Stimulated activated naive CD8-positive, alpha-beta T cell treated with anti-CD3 and anti-CD28 coated beads, Interleukin-15, Interleukin-2, amounts not matched to agents 100 U/mL and 50 U/mL, for 24 hours (primary cell): ENCODE measurements at regions not wholly inside any gene's neighbourhood (a gene's known extent, or its start where the extent isn't known, plus 50 kb on each side); places are given as distances from the start of the nearest gene placed in this dataset.

Source experiments
- ATAC-seq: fragments of 150-1000 bp; cut with Tn5 transposase; one replicate; pipeline ENCODE4 v1.10.0; 2021
- DNase-seq: peaks from one replicate; pipeline ENCODE4 v3.0.0; 2021

DNA sequence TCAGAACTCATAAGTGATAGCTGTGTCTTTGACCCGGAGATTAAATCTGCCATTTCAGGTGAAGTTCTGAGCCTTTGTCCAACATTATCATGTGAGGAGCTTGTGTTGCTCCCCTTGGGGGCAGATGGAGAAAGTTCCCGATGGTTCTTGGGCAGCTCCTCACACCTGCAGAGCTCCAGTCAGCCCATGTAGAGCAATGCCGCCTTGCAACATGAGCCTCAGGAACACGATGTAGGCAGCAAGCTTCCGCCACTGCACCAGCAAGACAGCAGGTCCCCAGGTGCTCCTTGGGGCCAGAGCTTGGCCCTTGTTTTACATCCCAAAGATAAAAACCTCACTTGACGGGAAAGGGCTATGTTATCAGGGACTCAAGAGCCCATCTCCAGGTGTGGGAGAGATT is 292.7 kb downstream of the IRX1 start:
- DNase-seq (no peak), ATAC-seq (no peak)

DNA sequence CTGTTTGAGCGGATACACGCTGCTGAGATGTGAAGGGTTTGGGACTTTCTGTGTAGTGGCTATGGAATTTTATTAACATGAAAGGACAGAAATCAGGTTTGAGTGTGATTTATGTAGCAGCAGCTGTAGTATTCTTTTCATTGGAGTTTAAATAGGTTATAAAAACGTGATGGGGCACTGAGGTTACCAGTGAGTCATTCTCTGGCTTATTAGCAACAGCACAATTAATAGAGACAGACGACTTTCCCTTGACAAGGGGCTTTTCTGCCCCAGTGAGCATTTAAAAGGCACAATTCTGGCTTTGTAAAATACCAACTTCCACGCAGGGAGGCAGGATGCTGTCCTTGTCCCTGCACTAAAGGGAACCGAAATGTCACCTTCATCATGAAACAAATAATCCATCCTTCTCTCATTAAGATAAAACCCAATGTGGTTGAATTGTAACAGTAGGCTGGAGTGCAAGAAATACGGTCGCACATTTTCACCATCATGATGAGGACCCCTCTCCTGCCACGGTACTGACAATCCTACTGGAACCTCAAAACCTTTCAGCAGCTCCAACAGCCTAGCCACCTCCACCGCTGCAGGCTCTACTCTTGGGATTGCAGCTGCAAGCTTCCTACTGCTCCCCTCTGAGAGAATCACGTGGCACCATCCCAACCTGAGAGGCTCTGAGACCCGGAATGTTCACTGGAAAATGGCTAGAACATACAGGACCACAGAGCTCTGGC is 293.9 kb downstream of the IRX1 start:
- DNase-seq: no peak
- ATAC-seq: no peak

DNA sequence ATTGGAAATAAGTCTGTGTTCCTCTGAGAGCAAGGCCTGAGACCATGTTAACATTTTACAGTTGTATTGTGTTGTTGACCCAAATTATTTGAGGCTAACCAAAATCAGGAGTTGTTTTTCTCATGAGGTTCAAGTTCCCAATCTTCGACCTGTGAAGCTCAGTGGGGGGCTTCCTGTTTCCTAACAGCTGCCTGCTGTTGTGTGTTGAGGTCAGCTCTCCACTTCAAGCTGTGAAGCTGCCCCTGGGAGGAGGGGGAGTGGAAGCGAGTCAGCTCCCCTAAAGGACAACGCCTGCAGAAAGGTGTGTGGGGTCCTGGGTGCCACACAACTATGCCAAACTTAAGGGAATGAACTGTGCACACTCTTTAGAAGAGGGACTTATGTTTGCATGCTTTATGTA is 295.5 kb downstream of the IRX1 start:
- ATAC-seq: no peak
- no peak for DNase-seq

DNA sequence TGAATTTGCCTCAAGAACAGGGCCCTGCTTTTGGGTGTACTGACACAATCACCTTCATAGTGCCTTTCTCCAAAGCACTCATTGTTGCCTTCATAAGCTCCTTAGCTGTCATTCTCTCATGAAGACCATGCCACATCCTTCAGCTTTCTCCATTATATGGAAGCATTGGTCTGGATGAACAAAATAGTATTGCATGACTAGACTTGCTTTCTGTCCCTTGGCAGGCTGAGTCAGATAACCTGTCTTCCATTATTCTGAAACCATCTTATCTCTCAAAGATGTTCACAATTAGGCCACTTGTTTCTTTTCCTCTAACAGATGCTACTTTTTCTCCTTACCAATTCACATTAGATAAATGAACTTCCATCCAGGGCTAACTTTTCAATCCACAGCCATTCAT is 297.9 kb downstream of the IRX1 start:
- DNase-seq (no peak), ATAC-seq (no peak)

DNA sequence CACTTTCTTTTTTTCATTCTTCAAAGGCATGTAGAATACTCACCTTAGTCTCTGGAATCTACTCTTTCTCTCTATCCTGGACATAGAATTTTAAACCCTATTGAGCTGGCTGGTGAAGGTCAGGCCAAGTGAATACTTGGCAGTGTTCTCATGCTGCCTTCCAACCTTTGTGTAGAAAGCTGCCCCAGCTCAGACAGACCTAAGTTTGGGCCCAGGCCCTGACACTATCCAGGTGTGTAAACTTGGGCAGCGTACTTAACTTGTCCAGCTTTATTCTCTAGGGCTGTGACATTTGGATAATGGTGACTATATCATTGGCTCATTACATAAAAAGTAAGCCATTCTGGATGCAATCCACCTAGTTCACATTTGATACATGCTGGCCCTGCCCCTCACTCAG is 298.3 kb downstream of the IRX1 start:
- ATAC-seq: no peak

DNA sequence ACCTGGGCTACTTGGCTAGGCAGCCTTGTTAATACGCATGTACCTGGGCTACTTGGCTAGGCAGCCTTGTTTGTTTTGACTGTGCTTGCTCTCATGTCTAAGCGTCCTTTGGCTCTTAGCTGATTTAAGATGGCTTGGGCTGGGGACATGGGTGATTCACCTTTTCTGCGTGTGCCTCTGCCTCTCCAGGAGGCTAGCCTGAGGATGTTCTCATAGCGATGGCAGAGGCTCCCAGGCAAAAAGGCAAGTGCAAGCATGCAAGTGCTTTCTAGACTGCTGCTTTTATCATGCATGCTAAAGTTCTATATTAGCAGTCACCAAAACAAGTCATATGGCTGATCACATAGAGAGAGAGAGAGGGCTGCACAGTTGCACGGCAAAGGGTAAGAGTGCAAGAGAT is 300.5 kb downstream of the IRX1 start:
- DNase-seq: no peak
- ATAC-seq: no peak

More for the DNA sequence above, 298.3 kb downstream of the IRX1 start:
- DNase-seq: no peak

DNA sequence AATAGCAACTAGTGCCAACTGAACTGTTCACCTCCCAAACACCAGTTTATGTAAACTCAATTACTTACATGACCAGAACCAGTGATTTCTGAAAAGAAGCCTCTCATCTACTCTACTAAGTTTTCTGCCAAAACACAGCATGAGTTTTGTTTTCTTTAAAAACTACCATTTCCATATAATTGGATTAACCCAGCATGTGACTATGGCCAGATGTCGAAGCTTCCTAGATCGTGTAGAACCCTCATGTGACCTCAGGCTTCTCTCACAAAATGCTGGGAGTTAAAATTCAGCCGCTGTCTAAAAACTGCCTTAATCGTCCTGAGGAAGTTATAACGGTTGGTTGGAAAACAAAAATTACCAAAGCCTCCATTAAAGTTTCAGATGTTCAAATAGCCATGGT is 303.5 kb downstream of the IRX1 start:
- no peak for DNase-seq
- no peak for ATAC-seq

DNA sequence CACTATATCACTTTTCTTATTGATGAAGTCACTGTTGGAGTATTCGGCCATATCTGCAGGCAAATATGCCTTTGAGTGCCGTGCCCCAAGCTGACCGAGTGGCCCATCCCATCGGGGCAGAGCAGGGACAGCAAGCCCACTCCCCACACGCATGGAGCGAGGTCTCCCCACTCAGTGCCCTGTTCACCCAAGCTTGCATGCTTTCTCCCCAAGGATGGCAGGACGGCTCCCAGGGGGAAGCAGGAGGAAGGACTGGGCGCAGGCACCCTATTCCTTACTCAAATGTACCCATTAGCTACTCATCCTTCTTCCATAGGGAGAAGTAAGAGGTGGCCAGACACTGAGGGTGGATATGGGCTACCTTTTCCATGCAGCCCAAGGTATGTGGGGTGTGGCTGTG is 309.0 kb downstream of the IRX1 start:
- no peak for ATAC-seq
- DNase-seq: no peak

DNA sequence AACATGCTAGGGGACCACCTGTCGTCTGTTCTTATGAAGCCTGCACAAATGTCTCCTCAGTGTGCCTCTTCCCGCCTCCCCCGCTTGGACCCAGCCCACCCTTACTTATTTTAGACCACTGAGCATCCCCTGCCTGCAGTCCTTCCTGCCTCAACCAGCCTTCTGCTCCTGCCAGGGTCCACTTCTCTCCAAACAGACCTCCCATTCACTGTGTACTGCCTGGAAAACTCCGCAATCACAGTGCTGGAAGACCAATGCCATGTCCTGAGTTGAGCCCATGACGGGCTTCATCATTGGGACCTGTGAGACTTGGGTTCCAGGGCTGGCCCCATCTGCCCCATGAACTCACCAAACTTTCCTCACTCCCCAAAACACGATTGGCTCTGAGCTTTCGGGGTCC is 309.4 kb downstream of the IRX1 start:
- ATAC-seq (no peak), DNase-seq (no peak)

DNA sequence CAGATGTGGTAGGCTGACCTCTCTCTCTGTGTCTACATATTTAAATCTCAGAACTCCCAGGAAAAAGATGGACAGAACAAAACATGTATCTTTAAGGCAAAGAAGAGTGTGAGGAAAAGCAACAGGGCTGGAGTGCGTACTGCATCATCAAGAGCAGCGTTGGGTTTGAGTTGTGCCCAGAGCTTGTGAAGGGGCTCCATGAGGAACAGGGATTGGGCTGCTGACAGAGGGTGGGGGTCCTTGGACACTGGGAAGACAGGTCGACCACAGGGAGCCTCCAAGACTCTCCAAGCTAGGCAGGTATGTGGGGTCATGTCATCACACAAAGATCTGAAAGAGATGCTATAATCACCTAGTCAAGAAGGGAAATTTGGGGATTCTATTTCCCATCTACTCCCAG is 309.9 kb downstream of the IRX1 start:
- DNase-seq: no peak
- ATAC-seq: no peak

DNA sequence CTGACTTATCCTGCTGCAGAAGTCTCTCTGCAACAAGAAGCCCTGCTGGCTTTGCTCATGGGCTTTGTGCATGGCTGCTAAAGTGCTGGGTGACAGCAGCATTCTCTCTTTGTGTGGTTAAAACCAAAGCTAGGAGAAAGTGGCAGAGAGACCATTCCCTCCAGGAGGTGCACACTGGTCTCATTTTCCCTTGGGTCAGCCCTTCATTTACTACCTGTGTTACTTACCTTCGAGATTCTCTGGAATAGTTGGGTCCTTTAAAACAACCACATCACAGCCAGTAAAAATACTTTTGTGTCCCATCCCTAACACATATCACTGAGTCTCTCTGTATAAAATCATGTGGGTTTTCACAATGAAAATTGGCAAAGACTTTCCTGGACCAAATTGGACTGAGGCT is 315.5 kb downstream of the IRX1 start:
- DNase-seq (no peak), ATAC-seq (no peak)

DNA sequence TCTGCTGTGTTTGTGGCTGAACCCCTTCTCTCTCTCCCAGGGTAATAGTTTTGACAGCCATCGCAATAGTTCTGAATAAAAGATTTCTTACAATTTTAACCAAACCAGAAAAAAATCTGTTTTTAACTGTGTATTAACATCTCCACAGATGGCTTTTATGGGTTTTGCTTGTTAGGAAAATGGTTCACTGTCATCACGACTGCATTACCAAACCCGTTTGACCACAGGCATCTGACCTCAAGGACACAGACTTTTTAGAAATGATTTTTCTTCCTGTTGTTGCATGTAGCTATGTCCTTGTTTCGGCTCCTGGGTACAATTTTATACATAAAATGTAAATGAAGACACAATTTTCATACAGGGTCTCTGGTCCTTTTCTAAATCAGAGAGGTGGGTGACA is 316.1 kb downstream of the IRX1 start:
- ATAC-seq (no peak), DNase-seq (no peak)

DNA sequence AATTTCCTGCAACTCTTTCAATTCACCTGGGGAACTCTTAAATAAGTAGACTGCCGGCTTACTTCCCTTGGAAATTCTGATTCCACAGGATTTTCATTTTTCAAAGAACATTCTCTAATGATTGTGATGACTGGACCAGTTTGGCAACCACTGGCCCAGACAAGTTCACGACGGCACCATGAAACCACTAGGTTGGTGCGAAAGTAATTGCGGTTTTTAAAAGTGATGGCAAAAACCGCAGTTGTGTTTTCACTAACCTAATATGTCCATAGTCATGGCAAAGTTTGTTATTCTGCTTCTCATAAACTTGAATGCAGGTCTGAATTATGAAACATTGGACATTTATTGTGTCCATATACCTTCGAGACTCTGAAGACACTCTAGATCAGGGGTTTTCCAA is 317.2 kb downstream of the IRX1 start:
- ATAC-seq: no peak
- no peak for DNase-seq

DNA sequence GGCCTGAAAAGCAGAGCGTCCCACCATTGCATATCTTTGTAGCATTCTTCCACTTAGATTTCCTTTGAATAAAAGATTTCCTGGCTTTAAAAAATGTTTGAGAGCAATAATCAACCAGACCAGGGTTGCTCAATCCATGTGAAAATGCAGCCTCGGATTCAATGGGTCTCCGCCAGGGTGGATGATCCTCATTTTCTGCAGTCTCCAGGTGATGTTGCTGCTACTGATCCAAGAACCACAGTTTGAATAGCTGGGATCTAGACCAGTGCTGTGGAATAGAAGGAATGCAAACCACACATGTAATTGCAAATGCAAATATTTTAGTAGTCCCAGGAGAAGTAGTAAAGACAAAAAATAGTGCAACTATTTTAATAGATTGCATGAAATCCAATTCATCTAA is 317.6 kb downstream of the IRX1 start:
- DNase-seq (no peak), ATAC-seq (no peak)

DNA sequence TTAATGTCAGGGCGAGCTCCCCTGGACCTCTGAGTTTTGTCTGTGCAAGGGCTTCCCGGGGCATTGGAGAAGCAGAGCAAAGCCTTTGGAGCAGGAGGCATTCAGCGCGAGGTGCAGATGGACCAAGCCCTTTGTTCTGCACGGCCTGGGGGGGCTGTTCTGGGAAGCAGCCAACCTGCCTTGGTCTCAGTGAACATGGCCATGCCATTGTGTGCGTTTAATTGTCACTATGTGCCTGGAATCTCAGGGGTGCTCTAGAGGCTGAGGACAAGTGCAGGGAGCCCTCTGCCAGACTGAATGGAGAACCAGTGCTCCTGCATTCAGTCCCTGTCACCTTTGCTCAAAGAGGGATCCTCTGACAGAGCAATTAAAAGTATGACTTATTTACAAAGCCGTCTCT is 329.4 kb downstream of the IRX1 start:
- DNase-seq (no peak), ATAC-seq (no peak)

DNA sequence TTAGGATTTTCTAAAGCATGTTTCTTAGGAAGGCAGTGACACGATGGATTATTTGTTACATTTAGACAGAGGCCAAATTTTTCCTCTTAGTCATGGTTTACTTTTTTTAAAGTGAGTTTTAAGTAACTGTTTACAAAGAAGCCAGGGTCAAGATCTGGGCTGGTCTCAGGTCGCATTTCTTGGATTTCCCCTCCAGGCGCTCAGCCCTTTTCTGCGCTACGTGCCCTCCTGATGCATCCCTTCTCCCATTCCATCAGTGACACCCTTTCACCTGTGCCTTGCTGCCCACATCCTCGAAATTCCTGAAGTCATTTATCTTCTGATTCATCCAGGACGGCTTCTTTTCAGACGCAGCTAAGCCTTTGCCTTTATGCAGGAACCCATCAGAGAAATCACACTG is 330.3 kb downstream of the IRX1 start:
- ATAC-seq (no peak), DNase-seq (no peak)

DNA sequence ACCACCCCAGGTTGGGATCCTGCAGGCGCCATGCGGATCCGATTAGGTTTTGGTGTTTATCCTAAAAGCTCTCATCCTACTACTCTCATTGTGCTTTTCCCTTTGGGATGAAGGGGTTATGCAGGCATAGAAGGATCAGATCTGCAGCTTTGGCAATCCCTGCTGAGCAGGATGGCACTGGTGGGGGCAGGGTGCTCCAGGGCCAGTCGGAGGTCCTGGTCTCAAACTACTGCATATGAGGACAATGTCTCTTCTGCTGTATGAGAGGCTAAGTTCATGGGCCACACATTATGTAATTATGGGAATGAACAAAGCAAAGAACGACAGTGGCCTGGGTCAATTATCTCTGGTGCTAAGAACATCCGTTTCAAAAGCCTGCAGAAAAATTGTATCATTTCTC is 334.2 kb downstream of the IRX1 start:
- ATAC-seq (no peak), DNase-seq (no peak)

DNA sequence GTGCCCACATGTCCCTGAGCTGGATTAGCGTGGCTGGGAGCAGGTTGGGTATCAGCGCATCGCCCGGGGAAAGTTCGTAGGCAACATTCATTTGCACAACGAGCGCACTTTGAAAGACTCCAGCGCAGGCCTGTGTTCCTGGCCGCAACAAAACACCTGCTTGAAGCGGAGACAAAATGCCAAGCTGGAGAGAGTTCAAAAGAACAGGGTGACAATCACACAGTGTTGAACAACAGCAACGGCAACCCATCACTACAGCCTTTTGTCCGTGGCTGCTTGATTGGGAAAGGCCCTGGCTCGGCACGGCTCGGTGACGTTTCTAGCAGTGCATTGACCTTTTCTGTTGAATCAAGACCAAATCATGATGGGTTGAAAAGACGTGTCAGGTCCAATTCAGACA is 336.3 kb downstream of the IRX1 start:
- no peak for ATAC-seq
- no peak for DNase-seq

DNA sequence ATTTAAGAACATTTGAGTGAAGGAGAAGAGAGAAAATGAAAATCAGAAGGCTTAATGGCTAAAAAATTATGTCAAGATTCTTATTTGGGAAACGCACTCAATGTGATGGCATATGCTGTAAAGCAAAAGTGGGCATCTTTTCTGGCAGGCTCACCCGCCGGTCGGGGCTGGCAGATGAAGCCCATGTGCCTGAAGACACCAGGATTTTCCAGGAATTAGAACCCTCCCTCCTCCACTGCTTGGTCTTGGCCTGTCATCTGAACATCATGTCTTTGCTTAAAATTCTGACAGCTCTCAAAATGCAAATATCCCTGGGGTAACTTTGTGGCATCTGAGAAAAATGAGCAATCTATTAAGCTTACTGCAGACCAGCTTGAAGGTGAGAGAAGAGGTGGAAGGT is 337.9 kb downstream of the IRX1 start:
- ATAC-seq: no peak

DNA sequence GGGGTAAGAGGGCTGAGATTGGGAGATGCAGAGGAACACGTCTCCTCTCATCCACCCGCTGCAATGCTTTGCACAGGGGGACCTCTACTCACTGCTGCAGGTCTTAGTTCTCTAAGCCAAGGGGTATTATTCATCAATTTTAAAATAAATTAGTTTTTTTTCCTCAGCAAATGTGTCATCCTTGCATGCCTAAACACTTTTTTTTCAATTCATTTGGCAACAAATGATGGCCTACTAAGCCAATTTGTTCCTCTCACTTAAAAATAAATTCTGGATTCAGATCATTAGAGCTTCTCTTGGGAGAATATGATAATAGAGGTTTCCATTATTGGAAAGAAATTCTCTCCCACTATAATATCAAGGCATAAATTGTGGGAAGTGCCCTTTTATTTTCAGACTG is 338.3 kb downstream of the IRX1 start:
- DNase-seq (no peak), ATAC-seq (no peak)

More for the DNA sequence above, 337.9 kb downstream of the IRX1 start:
- DNase-seq: no peak

DNA sequence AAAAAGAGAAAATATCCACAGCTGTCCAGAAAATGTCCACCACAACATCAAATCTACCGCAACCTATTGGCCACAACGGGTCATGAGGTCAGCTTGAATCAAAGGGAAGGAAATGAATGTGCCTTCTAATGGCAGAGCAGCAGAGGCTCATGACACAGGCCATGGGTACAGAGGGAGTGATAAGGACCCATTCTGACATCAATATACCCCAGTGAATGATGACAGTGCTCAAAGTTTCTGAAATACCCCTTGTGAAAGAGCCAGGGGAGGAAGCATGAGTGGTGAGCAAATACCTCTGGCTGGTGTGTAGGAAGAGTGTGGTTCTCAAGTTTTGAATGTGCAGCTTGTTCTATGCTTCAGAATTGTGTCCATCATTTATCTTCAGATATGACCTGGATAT is 348.2 kb downstream of the IRX1 start:
- ATAC-seq: no peak
- DNase-seq: no peak

DNA sequence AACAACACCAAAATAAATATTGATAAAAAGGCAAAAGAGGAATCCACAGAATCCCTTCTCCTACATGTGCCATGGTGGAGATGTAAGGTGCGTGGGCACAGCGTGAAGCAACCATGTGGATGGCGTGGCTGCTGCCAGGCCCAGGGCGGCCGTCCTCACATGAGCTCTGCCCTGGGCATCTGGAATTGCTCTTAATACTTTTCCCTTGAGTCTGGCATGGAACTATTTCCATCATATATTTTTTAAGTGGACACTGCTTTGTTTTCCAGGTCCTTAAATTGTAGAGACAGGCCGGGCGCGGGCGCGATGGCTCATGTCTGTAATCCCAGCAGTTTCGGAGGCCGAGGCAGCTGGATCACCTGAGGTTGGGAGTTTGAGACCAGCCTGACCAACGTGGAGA is 349.3 kb downstream of the IRX1 start:
- ATAC-seq (no peak), DNase-seq (no peak)

DNA sequence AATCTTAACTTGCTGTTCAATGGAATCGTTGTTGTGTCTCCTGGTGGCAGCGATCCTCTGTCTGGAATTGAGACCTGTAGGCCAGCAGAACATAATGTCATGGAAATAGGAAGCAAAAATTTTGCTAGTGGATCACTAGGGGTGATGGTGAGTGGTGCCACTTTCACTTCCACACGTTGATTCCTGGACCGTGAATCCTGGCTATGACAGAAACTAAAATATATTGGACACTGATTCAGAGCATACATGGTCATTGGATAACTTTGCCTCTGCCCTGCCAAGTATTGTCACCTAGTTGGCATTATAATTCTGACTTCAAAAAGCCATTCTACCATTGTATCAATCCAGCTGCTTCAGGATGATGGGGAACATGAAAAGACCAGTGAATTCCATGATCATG is 353.2 kb downstream of the IRX1 start:
- no peak for ATAC-seq
- DNase-seq: no peak

DNA sequence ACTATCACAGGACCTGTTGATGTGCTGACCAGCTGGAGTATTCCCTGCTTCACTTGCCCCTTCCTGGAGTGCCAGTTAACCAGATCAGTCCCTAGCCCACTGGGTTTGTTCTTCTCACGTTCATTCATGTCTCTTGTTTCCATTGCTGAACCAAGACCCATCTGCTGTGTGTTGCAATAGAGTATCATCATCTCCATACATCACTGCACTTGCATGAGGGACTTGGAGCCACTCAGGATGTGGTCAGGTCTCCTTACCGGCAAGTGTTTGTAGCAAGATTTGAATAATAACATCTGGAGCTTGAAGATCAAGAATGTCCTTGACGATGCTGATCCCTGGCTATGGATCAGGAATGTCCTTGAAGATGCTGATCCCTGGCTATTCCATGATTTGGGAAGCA is 358.6 kb downstream of the IRX1 start:
- ATAC-seq (no peak), DNase-seq (no peak)

DNA sequence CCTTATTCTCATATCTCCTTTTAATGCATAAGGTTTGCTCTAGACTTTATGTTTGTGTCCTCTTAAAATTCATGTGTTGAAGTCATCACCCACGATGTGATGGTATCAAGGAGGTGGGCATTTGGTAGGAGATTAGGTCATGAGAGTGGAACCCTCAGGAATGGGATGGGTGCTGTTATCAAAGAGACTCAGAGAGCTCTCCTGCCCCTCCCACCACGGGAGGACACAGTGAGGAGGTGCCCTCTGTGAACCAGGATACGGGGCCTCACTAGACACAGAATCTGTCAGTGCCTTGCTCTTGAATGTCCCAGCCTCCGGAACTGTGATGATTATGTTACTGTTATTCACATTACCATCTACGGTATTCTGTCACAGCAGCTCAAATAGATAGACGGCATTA is 359.0 kb downstream of the IRX1 start:
- no peak for ATAC-seq
- no peak for DNase-seq
